ENCODE measurements at regions not wholly inside any gene's neighbourhood (a gene's known extent, or its start where the extent isn't known, plus 50 kb on each side); places are given as distances from the start of the nearest gene placed in this dataset.

- Mint-ChIP-seq H3K4me1 (no peaks in the 10 kb centered on the region), H3K4me3 (no peak overlapping the region), H3K27ac (no peak overlapping the region), H3K27me3 (peaks cover 0 to 10% of the 10 kb centered on the region in 2 donors), H3K9me3 (peaks cover 2 to 39% (median 24%) of the 10 kb centered on the region in 8 donors), H3K36me3 (peaks cover 8 to 25% of the 10 kb centered on the region in 2 donors)
- Histone ChIP-seq H3K4me3 (ENCODE audit: low read length in 2 of 2) (no peak overlapping the region), H3K4me1 (ENCODE audit: insufficient read depth, low read length) (no peaks in the 10 kb centered on the region), H3K27me3 (ENCODE audit: insufficient read depth, low read length) (no peaks in the 10 kb centered on the region), H3K36me3 (ENCODE audit: insufficient read depth, low read length) (no peaks in the 10 kb centered on the region), H3K9me3 (ENCODE audit: control insufficient read depth in 1 of 2, low read length in 2 of 2) (no peaks in the 10 kb centered on the region), H3K27ac (ENCODE audit: low read depth, low read length) (no peak overlapping the region)
- DNase-seq = no peak
- POLR2A ChIA-PET (ENCODE audit: partially characterized antibody) = no interaction called here
- CTCF ChIA-PET (ENCODE audit: partially characterized antibody) = no interaction called here
- intact Hi-C loops (cut with micrococcal nuclease) = no loop called here
Measured at GRCh38 chr14:56371737-56372136, 207.9 kb upstream of the TMEM260 start.

- POLR2A ChIA-PET (ENCODE audit: partially characterized antibody) = no interaction called here
- DNase-seq = no peak
- H3K27me3 Mint-ChIP-seq = peaks cover 0 to 10% of the 10 kb centered on the region in 2 donors
- no peaks in the 10 kb centered on the region for H3K9me3 ChIP-seq (ENCODE audit: control insufficient read depth in 1 of 2, low read length in 2 of 2)
- no peak overlapping the region for H3K27ac ChIP-seq (ENCODE audit: low read depth, low read length)
- peaks cover 2 to 35% (median 24%) of the 10 kb centered on the region in 8 donors for H3K9me3 Mint-ChIP-seq
- H3K27ac Mint-ChIP-seq = no peak overlapping the region
- H3K36me3 Mint-ChIP-seq = peaks cover 6 to 25% of the 10 kb centered on the region in 2 donors
- H3K4me3 ChIP-seq (ENCODE audit: low read length in 2 of 2) = no peak overlapping the region
- H3K4me1 ChIP-seq (ENCODE audit: insufficient read depth, low read length) = no peaks in the 10 kb centered on the region
- no peaks in the 10 kb centered on the region for H3K36me3 ChIP-seq (ENCODE audit: insufficient read depth, low read length)
- H3K27me3 ChIP-seq (ENCODE audit: insufficient read depth, low read length) = no peaks in the 10 kb centered on the region
- no peaks in the 10 kb centered on the region for H3K4me1 Mint-ChIP-seq
- intact Hi-C loops (cut with micrococcal nuclease) = no loop called here
- H3K4me3 Mint-ChIP-seq = no peak overlapping the region
- CTCF ChIA-PET (ENCODE audit: partially characterized antibody) = no interaction called here
Measured at GRCh38 chr14:56374421-56374820, 205.2 kb upstream of the TMEM260 start.

- H3K9me3 Mint-ChIP-seq = peaks cover 0 to 14% (median 4%) of the 10 kb centered on the region in 8 donors
- Histone ChIP-seq H3K27me3 (ENCODE audit: insufficient read depth, low read length) (no peaks in the 10 kb centered on the region), H3K4me3 (ENCODE audit: low read length in 2 of 2) (no peak overlapping the region), H3K27ac (ENCODE audit: low read depth, low read length) (no peak overlapping the region), H3K9me3 (ENCODE audit: control insufficient read depth in 1 of 2, low read length in 2 of 2) (no peaks in the 10 kb centered on the region), H3K36me3 (ENCODE audit: insufficient read depth, low read length) (no peaks in the 10 kb centered on the region), H3K4me1 (ENCODE audit: insufficient read depth, low read length) (no peaks in the 10 kb centered on the region)
- ChIA-PET CTCF (ENCODE audit: partially characterized antibody) (no interaction called here), POLR2A (ENCODE audit: partially characterized antibody) (no interaction called here)
- peaks cover 0 to 2% of the 10 kb centered on the region in 2 donors for H3K27me3 Mint-ChIP-seq
- H3K27ac Mint-ChIP-seq = no peak overlapping the region
- no peak for DNase-seq
- intact Hi-C loops (cut with micrococcal nuclease) = no loop called here
- no peak overlapping the region for H3K4me3 Mint-ChIP-seq
- H3K4me1 Mint-ChIP-seq = no peaks in the 10 kb centered on the region
- H3K36me3 Mint-ChIP-seq = peaks cover 2 to 4% of the 10 kb centered on the region in 2 donors
Measured at GRCh38 chr14:56378046-56378445, 201.6 kb upstream of the TMEM260 start.

GRCh38 chr14:56378475-56378877 lies 201.1 kb upstream of the TMEM260 start:
- intact Hi-C loops (cut with micrococcal nuclease) = no loop called here
- H3K36me3 Mint-ChIP-seq = peaks cover 2 to 4% of the 10 kb centered on the region in 2 donors
- H3K27ac Mint-ChIP-seq = no peak overlapping the region
- Histone ChIP-seq H3K9me3 (ENCODE audit: control insufficient read depth in 1 of 2, low read length in 2 of 2) (no peaks in the 10 kb centered on the region), H3K27me3 (ENCODE audit: insufficient read depth, low read length) (no peaks in the 10 kb centered on the region), H3K36me3 (ENCODE audit: insufficient read depth, low read length) (no peaks in the 10 kb centered on the region), H3K27ac (ENCODE audit: low read depth, low read length) (no peak overlapping the region), H3K4me3 (ENCODE audit: low read length in 2 of 2) (no peak overlapping the region), H3K4me1 (ENCODE audit: insufficient read depth, low read length) (no peaks in the 10 kb centered on the region)
- H3K4me3 Mint-ChIP-seq = no peak overlapping the region
- H3K4me1 Mint-ChIP-seq = no peaks in the 10 kb centered on the region
- CTCF ChIA-PET (ENCODE audit: partially characterized antibody) = no interaction called here
- no peak for DNase-seq
- POLR2A ChIA-PET (ENCODE audit: partially characterized antibody) = no interaction called here
- H3K9me3 Mint-ChIP-seq = peaks cover 0 to 11% (median 2%) of the 10 kb centered on the region in 8 donors
- peaks cover 0 to 2% of the 10 kb centered on the region in 2 donors for H3K27me3 Mint-ChIP-seq

- Histone ChIP-seq H3K4me1 (ENCODE audit: insufficient read depth, low read length) (no peaks in the 10 kb centered on the region), H3K27ac (ENCODE audit: low read depth, low read length) (no peak overlapping the region), H3K4me3 (ENCODE audit: low read length in 2 of 2) (no peak overlapping the region), H3K9me3 (ENCODE audit: control insufficient read depth in 1 of 2, low read length in 2 of 2) (no peaks in the 10 kb centered on the region), H3K27me3 (ENCODE audit: insufficient read depth, low read length) (no peaks in the 10 kb centered on the region), H3K36me3 (ENCODE audit: insufficient read depth, low read length) (no peaks in the 10 kb centered on the region)
- ChIA-PET CTCF (ENCODE audit: partially characterized antibody) (no interaction called here), POLR2A (ENCODE audit: partially characterized antibody) (no interaction called here)
- DNase-seq = no peak
- Mint-ChIP-seq H3K27ac (no peak overlapping the region), H3K36me3 (peaks cover 0 to 2% of the 10 kb centered on the region in 2 donors), H3K9me3 (peaks cover 0 to 16% (median 3%) of the 10 kb centered on the region in 8 donors), H3K27me3 (peaks cover 0 to 2% of the 10 kb centered on the region in 2 donors), H3K4me3 (no peak overlapping the region), H3K4me1 (no peaks in the 10 kb centered on the region)
- intact Hi-C loops (cut with micrococcal nuclease) = no loop called here
Measured at GRCh38 chr14:56379956-56380355, 199.6 kb upstream of the TMEM260 start.

GRCh38 chr14:56386024-56386423 lies 193.6 kb upstream of the TMEM260 start:
- Histone ChIP-seq H3K36me3 (ENCODE audit: insufficient read depth, low read length) (no peaks in the 10 kb centered on the region), H3K27ac (ENCODE audit: low read depth, low read length) (no peak overlapping the region), H3K4me1 (ENCODE audit: insufficient read depth, low read length) (no peaks in the 10 kb centered on the region), H3K9me3 (ENCODE audit: control insufficient read depth in 1 of 2, low read length in 2 of 2) (no peaks in the 10 kb centered on the region), H3K27me3 (ENCODE audit: insufficient read depth, low read length) (no peaks in the 10 kb centered on the region), H3K4me3 (ENCODE audit: low read length in 2 of 2) (no peak overlapping the region)
- H3K4me1 Mint-ChIP-seq = no peaks in the 10 kb centered on the region
- peaks cover 0 to 5% of the 10 kb centered on the region in 2 donors for H3K36me3 Mint-ChIP-seq
- no peak for DNase-seq
- ChIA-PET POLR2A (ENCODE audit: partially characterized antibody) (no interaction called here), CTCF (ENCODE audit: partially characterized antibody) (no interaction called here)
- H3K4me3 Mint-ChIP-seq = no peak overlapping the region
- H3K9me3 Mint-ChIP-seq = peaks cover 4 to 40% (median 15%) of the 10 kb centered on the region in 8 donors
- intact Hi-C loops (cut with micrococcal nuclease) = no loop called here
- peaks cover 2% of the 10 kb centered on the region in 2 donors for H3K27me3 Mint-ChIP-seq
- H3K27ac Mint-ChIP-seq = peak overlapping the region in 1 of 7 donors; percentile 5

GRCh38 chr14:56390859-56391258 lies 188.7 kb upstream of the TMEM260 start:
- no peaks in the 10 kb centered on the region for H3K4me1 ChIP-seq (ENCODE audit: insufficient read depth, low read length)
- Mint-ChIP-seq H3K9me3 (peaks cover 7 to 16% (median 13%) of the 10 kb centered on the region in 8 donors), H3K36me3 (peaks cover 4 to 8% of the 10 kb centered on the region in 2 donors), H3K27me3 (peaks cover 0 to 6% of the 10 kb centered on the region in 2 donors), H3K4me3 (no peak overlapping the region), H3K27ac (no peak overlapping the region), H3K4me1 (no peaks in the 10 kb centered on the region)
- no peak for DNase-seq
- ChIA-PET POLR2A (ENCODE audit: partially characterized antibody) (no interaction called here), CTCF (ENCODE audit: partially characterized antibody) (interaction anchor here (1.2 kb wide), 1 partner anchor 9 kb away, joined by 3 read pairs; no protein-coding TSS in a partner anchor)
- no peaks in the 10 kb centered on the region for H3K27me3 ChIP-seq (ENCODE audit: insufficient read depth, low read length)
- H3K4me3 ChIP-seq (ENCODE audit: low read length in 2 of 2) = no peak overlapping the region
- H3K36me3 ChIP-seq (ENCODE audit: insufficient read depth, low read length) = no peaks in the 10 kb centered on the region
- no peak overlapping the region for H3K27ac ChIP-seq (ENCODE audit: low read depth, low read length)
- no peaks in the 10 kb centered on the region for H3K9me3 ChIP-seq (ENCODE audit: control insufficient read depth in 1 of 2, low read length in 2 of 2)
- intact Hi-C loops (cut with micrococcal nuclease) = no loop called here
